IMR-90 (cell line): ENCODE measurements at regions not wholly inside any gene's neighbourhood (a gene's known extent, or its start where the extent isn't known, plus 50 kb on each side); places are given as distances from the start of the nearest gene placed in this dataset.

Source experiments
- ATAC-seq: fragments of 200-7000 bp; cut with Tn5 transposase; 2 replicates; pipeline ENCODE4 v1.9.1; 2020; ENCODE audit warnings: low read depth, mild to moderate bottlenecking, moderate library complexity
- BruUV-seq: library from RNA; stranded (reverse); fragments of 400-500 nt; replicated peaks from 2 replicates; lab custom pipeline; 2021; lab: Mats Ljungman, UMichigan
- CTCF ChIA-PET: fragments of 300-600 bp; formaldehyde crosslinking; extraction: SDS; loops from one replicate; lab custom pipeline; 2021; ENCODE audit warnings: antibody characterized with exemption; lab: Yijun Ruan, JAX
- POLR2A ChIA-PET: fragments of 300-600 bp; sonication (Branson Sonifier 250); formaldehyde crosslinking; loops from one replicate; lab custom pipeline; 2022; ENCODE audit warnings: antibody characterized with exemption; ENCODE audit not compliant: unreplicated experiment; lab: Charles Lee
- DNase-seq: peaks from one replicate; pipeline ENCODE4 v3.0.0; 2013
- H2AFZ ChIP-seq: replicated peaks from 2 replicates; pipeline ENCODE3; 2013; ENCODE audit warnings: low read length, mild to moderate bottlenecking; ENCODE audit not compliant: poor library complexity
- H2AK5ac ChIP-seq: 2 replicates; pipeline ENCODE4 v1.6.1; 2013; ENCODE audit warnings: low read depth, low read length, inconsistent platforms
- H2AK9ac ChIP-seq: replicated peaks from 2 replicates; pipeline ENCODE3; 2013; ENCODE audit warnings: mild to moderate bottlenecking, low read depth, low read length, moderate library complexity; ENCODE audit not compliant: poor library complexity
- H2BK120ac ChIP-seq: 2 replicates; pipeline ENCODE4 v1.6.1; 2013; ENCODE audit warnings: low read depth, low read length, inconsistent platforms
- H2BK15ac ChIP-seq: 3 replicates; pipeline ENCODE4 v1.6.1; 2013; ENCODE audit warnings: low read depth, low read length, inconsistent platforms
- H2BK20ac ChIP-seq: 2 replicates; pipeline ENCODE4 v1.6.1; 2013; ENCODE audit warnings: low read depth, mild to moderate bottlenecking, inconsistent platforms, low read length, moderate library complexity
- H2BK5ac ChIP-seq: 2 replicates; pipeline ENCODE4 v1.6.1; 2013; ENCODE audit warnings: mild to moderate bottlenecking, low read depth, low read length, inconsistent platforms; ENCODE audit not compliant: poor library complexity, severe bottlenecking
- H3K14ac ChIP-seq: replicated peaks from 2 replicates; pipeline ENCODE4 v1.6.1; 2013; ENCODE audit warnings: low read depth, low read length, inconsistent platforms
- H3K18ac ChIP-seq: 2 replicates; pipeline ENCODE4 v1.6.1; 2013; ENCODE audit warnings: low read depth, low read length, control low read depth
- H3K23ac ChIP-seq: 2 replicates; pipeline ENCODE4 v1.6.1; 2013; ENCODE audit warnings: low read depth, low read length, inconsistent platforms
- H3K27ac ChIP-seq: 2 replicates; pipeline ENCODE4 v1.5.1; 2013; ENCODE audit warnings: mild to moderate bottlenecking, control low read depth, low read length; ENCODE audit not compliant: insufficient read depth
- H3K27me3 ChIP-seq: 2 replicates; pipeline ENCODE4 v1.6.1; 2013; ENCODE audit warnings: low read length; ENCODE audit not compliant: control insufficient read depth, insufficient read depth
- H3K36me3 ChIP-seq: 2 replicates; pipeline ENCODE4 v1.6.1; 2013; ENCODE audit warnings: low read length, mixed read lengths; ENCODE audit not compliant: control insufficient read depth, insufficient read depth
- H3K4ac ChIP-seq: 2 replicates; pipeline ENCODE4 v1.6.1; 2013; ENCODE audit warnings: low read depth, low read length, inconsistent platforms
- H3K4me1 ChIP-seq: 2 replicates; pipeline ENCODE4 v1.6.1; 2013; ENCODE audit warnings: low read length, mixed read lengths; ENCODE audit not compliant: control insufficient read depth, insufficient read depth
- H3K4me2 ChIP-seq: 2 replicates; pipeline ENCODE4 v1.6.1; 2013; ENCODE audit warnings: low read depth, mild to moderate bottlenecking, control low read depth, low read length, moderate library complexity
- H3K4me3 ChIP-seq: 2 replicates; pipeline ENCODE4 v1.5.1; 2013; ENCODE audit warnings: low read depth, mild to moderate bottlenecking, control low read depth, low read length, moderate library complexity; ENCODE audit not compliant: insufficient read depth
- H3K56ac ChIP-seq: 2 replicates; pipeline ENCODE4 v1.6.1; 2013; ENCODE audit warnings: low read length, inconsistent platforms; ENCODE audit not compliant: insufficient read depth; ENCODE audit errors: extremely low read depth
- H3K79me1 ChIP-seq, 2 experiments: 2 replicates each; pipeline ENCODE4 v1.6.1; 2013; ENCODE audit warnings: low read length in 2 of 2, inconsistent platforms in 1 of 2, low read depth in 1 of 2
- H3K9ac ChIP-seq: 2 replicates; pipeline ENCODE4 v1.6.1; 2013; ENCODE audit warnings: low read depth, low read length, control low read depth
- H3K9me1 ChIP-seq: 2 replicates; pipeline ENCODE4 v1.6.1; 2013; ENCODE audit warnings: low read length, inconsistent platforms; ENCODE audit not compliant: insufficient read depth
- H3K9me3 ChIP-seq: 2 replicates; pipeline ENCODE4 v1.6.1; 2013; ENCODE audit warnings: low read length; ENCODE audit not compliant: control insufficient read depth, insufficient read depth
- H4K20me1 ChIP-seq: 2 replicates; pipeline ENCODE4 v1.6.1; 2013; ENCODE audit warnings: low read length, inconsistent platforms; ENCODE audit not compliant: insufficient read depth
- H4K5ac ChIP-seq: 2 replicates; pipeline ENCODE4 v1.6.1; 2013; ENCODE audit warnings: mild to moderate bottlenecking, low read depth, low read length, control low read depth
- H4K8ac ChIP-seq, 2 experiments: 2 replicates each; pipeline ENCODE4 v1.6.1; 2013; ENCODE audit warnings: low read depth in 2 of 2, low read length in 2 of 2, control low read depth in 1 of 2, inconsistent platforms in 1 of 2
- H4K91ac ChIP-seq: 2 replicates; pipeline ENCODE4 v1.6.1; 2013; ENCODE audit warnings: low read depth, low read length, inconsistent platforms; ENCODE audit not compliant: insufficient read depth
- CEBPB ChIP-seq: IDR thresholded peaks from 2 replicates; pipeline ENCODE4 v1.6.1; 2012; ENCODE audit warnings: low read depth, low read length, improper control_type of control experiment
- CTCF ChIP-seq: conservative IDR thresholded peaks from 2 replicates; pipeline ENCODE4 v1.5.1; 2012; ENCODE audit warnings: mild to moderate bottlenecking, low read depth, low read length, improper control_type of control experiment
- ELK1 ChIP-seq: fragments of 150-350 bp; IDR thresholded peaks from 2 replicates; pipeline ENCODE4 v1.6.1; 2016; ENCODE audit warnings: low read depth, mild to moderate bottlenecking, low read length, moderate library complexity, borderline replicate concordance
- FOS ChIP-seq: fragments of 150-350 bp; IDR thresholded peaks from 2 replicates; pipeline ENCODE4 v1.6.1; 2016; ENCODE audit warnings: low read depth, low read length
- MAFK ChIP-seq: IDR thresholded peaks from 2 replicates; pipeline ENCODE4 v1.6.1; 2012; ENCODE audit warnings: low read depth, low read length, improper control_type of control experiment
- MXI1 ChIP-seq: IDR thresholded peaks from 2 replicates; pipeline ENCODE4 v1.6.1; 2012; ENCODE audit warnings: low read depth, mild to moderate bottlenecking, low read length, moderate library complexity, borderline replicate concordance
- NFE2L2 ChIP-seq: fragments of 150-350 bp; IDR thresholded peaks from 2 replicates; pipeline ENCODE4 v1.6.1; 2016; ENCODE audit warnings: low read depth, mild to moderate bottlenecking, low read length
- POLR2A ChIP-seq: IDR thresholded peaks from 2 replicates; pipeline ENCODE4 v1.6.1; 2012; ENCODE audit warnings: mild to moderate bottlenecking, low read depth, low read length
- RAD21 ChIP-seq: IDR thresholded peaks from 2 replicates; pipeline ENCODE4 v1.6.1; 2012; ENCODE audit warnings: low read length, improper control_type of control experiment
- RFX5 ChIP-seq: IDR thresholded peaks from 2 replicates; pipeline ENCODE4 v1.8.0; 2012; ENCODE audit warnings: low read depth, mild to moderate bottlenecking, low read length, moderate library complexity
- SMC3 ChIP-seq: fragments of 150-350 bp; IDR thresholded peaks from 2 replicates; pipeline ENCODE4 v1.6.1; 2016; ENCODE audit warnings: low read depth, mild to moderate bottlenecking, antibody characterized with exemption, low read length, moderate library complexity
- WGBS, 2 experiments: methylation state at CpG; one replicate each; pipeline versions ENCODE4 v1.1.5 to v1.1.7; 2013; ENCODE audit warnings: missing lambda C conversion rate in 2 of 2; ENCODE audit not compliant: insufficient read length in 1 of 2; ENCODE audit errors: extremely low coverage in 2 of 2; 5-methylcytosine and 5-hydroxymethylcytosine counted together
- dilution Hi-C: fragments of 300-500 bp; cut with HindIII; formaldehyde crosslinking; loops from one replicate; pipeline ENCODE4 v1.14.3; 2018; ENCODE audit warnings: low sequenced_read_pairs; ENCODE audit not compliant: unreplicated experiment
- in situ Hi-C: fragments of 300-500 bp; cut with MboI; formaldehyde crosslinking; loops from 3 replicates; pipeline ENCODE4 v1.14.3; 2019; ENCODE audit warnings: low sequenced_read_pairs, inconsistent platforms, mixed read lengths
- intact Hi-C: fragments of 100-400 bp; cut with micrococcal nuclease; formaldehyde crosslinking; loops from 2 replicates; pipeline ENCODE4 v1.10.0; 2022

- in situ Hi-C loops (no loop called here), intact Hi-C loops (loop anchor here (5.0 kb wide), 1 partner anchor 246 kb away; no protein-coding TSS in a partner anchor), dilution Hi-C loops (no loop called here)
- peak overlapping the region; percentile 39; the same call in 1 of the 2 replicates for H3K14ac ChIP-seq
- 0 out of 2 replicates have a peak overlapping the region, but pooled peaks have one; percentile 22 for H3K56ac ChIP-seq
- TF ChIP-seq MAFK (no peak), RFX5 (no peak), CTCF (no peak), SMC3 (no peak), NFE2L2 (no peak), FOS (no peak), MXI1 (no peak), POLR2A (no peak), ELK1 (no peak), CEBPB (no peak), RAD21 (no peak)
- peak overlapping the region; percentile 27; the same call in 2 of the 3 replicates for H2BK15ac ChIP-seq
- DNase-seq (no peak), ATAC-seq (no peak)
- no peaks in the 10 kb centered on the region for H3K79me1 ChIP-seq
- H2BK5ac ChIP-seq: peak overlapping the region; percentile 80
- peak overlapping the region; percentile 34 to 66 for H4K8ac ChIP-seq
- H3K4me1 ChIP-seq: peaks cover 27% of the 10 kb centered on the region
- H3K27ac ChIP-seq: peak overlapping the region; percentile 99
- ChIA-PET POLR2A (no interaction called here), CTCF (no interaction called here)
- no peak overlapping the region for H3K23ac ChIP-seq
- H2AK5ac ChIP-seq: no peak overlapping the region
- H3K4me2 ChIP-seq: no peak overlapping the region
- peak overlapping the region; percentile 55 for H3K4ac ChIP-seq
- BruUV-seq: no TSS peak
- no peaks in the 10 kb centered on the region for H3K36me3 ChIP-seq
- peaks cover 3% of the 10 kb centered on the region; the same call in 1 of the 2 replicates for H3K9me1 ChIP-seq
- no peaks in the 10 kb centered on the region for H4K20me1 ChIP-seq
- no peak overlapping the region for H3K4me3 ChIP-seq
- H3K18ac ChIP-seq: peak overlapping the region; percentile 97
- H2AK9ac ChIP-seq: no peak overlapping the region
- no peaks in the 10 kb centered on the region for H3K9me3 ChIP-seq
- H3K27me3 ChIP-seq: no peaks in the 10 kb centered on the region
- no peak overlapping the region for H2AFZ ChIP-seq
- peak overlapping the region; percentile 72 for H2BK120ac ChIP-seq
- WGBS, 2 experiments: no CpG with 5 or more reads among the region's 3 CpGs
- peak overlapping the region; percentile 20; the same call in 1 of the 2 replicates for H3K9ac ChIP-seq
- H4K5ac ChIP-seq: peak overlapping the region; percentile 95
- peak overlapping the region; percentile 88 for H4K91ac ChIP-seq
- H2BK20ac ChIP-seq: peak overlapping the region; percentile 30; the same call in 1 of the 2 replicates
Measured at GRCh38 chr1:229207916-229208315, 63.0 kb upstream of the RAB4A start.
